GM12878 (cell line): ENCODE measurements at regions not wholly inside any gene's neighbourhood (a gene's known extent, or its start where the extent isn't known, plus 50 kb on each side); places are given as distances from the start of the nearest gene placed in this dataset.

Experiments used
- CBX3 ChIP-seq: fragments of 200-600 bp; sonication (generic); IDR thresholded peaks from 2 replicates; pipeline ENCODE4 v1.6.1; 2016; ENCODE audit warnings: low read depth, borderline replicate concordance
- CBX5 ChIP-seq: sonication (generic); IDR thresholded peaks from 2 replicates; pipeline ENCODE4 v1.6.1; 2016; ENCODE audit warnings: low read depth, moderate library complexity, mild to moderate bottlenecking, inconsistent platforms
- CREB1 ChIP-seq: IDR thresholded peaks from 2 replicates; pipeline ENCODE4 v1.6.1; 2012; ENCODE audit warnings: low read depth, mild to moderate bottlenecking, inconsistent platforms
- JUND ChIP-seq: IDR thresholded peaks from 2 replicates; pipeline ENCODE4 v1.6.1; 2012; ENCODE audit warnings: low read depth, mild to moderate bottlenecking, low read length, improper control_type of control experiment, moderate library complexity
- SMAD5 ChIP-seq: IDR thresholded peaks from 2 replicates; pipeline ENCODE4 v1.6.1; 2016; ENCODE audit warnings: antibody characterized with exemption, low read depth
- SPI1 ChIP-seq: IDR thresholded peaks from 2 replicates; pipeline ENCODE4 v1.6.1; 2011; ENCODE audit warnings: low read depth, mild to moderate bottlenecking, low read length, moderate library complexity, borderline replicate concordance; ENCODE audit not compliant: insufficient read depth
- STAT1 ChIP-seq: fragments of 450-650 bp; conservative IDR thresholded peaks from 2 replicates; pipeline ENCODE4 v1.6.1; 2014; ENCODE audit warnings: antibody characterized with exemption, mild to moderate bottlenecking
- TF ChIP-seq, protein P1 (sequence below): IDR thresholded peaks from 2 replicates; pipeline ENCODE4 v1.6.1; 2012; ENCODE audit warnings: low read depth, low read length, improper control_type of control experiment
- TF ChIP-seq, protein P2 (sequence below), 3 experiments: IDR thresholded peaks in 2 of 3; conservative IDR thresholded peaks in 1 of 3; 2 replicates each; pipeline ENCODE4 v1.5.1; 2011; ENCODE audit warnings: low read depth in 3 of 3, low read length in 3 of 3, mild to moderate bottlenecking in 3 of 3, control low read depth in 2 of 3, moderate library complexity in 2 of 3, inconsistent platforms in 1 of 3, mixed read lengths in 1 of 3; ENCODE audit not compliant: control insufficient read depth in 2 of 3, insufficient read depth in 1 of 3; ENCODE audit errors: extremely low read depth in 1 of 3

DNA sequence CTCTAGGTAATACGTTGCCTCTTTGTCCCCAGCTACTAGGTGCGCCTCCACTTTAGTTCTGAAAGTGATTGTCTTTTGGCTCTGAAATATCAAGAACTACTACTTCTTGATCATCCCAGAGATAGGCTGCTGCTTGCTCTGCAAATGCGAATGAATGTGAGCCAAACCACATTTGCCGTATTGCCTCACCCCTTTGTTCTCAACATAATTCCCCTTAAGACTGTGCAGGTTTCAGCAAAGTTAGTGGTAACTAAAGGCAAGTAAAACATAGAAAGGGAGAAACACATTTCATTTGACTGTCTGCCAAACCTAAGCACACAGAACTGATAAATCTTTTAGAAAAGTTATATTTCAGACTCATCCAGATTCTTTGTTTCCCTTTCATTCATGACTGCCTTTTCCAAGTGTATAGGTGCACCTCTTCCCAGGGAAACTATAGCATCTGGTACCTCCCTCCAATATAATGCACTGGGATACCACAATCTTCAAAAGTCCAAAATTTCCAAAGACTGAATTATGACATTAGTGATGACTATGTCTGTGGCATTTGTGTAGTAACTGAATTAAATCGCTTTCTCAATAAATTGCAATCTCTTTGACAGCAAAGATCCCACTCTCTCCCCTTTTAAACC is 720.6 kb upstream of the CBLB start:
- TF ChIP-seq STAT1: no peak
- no peak for TF ChIP-seq SPI1
- TF ChIP-seq CBX3: no peak
- no peak for TF ChIP-seq CREB1
- no peak for TF ChIP-seq CBX5
- TF ChIP-seq, protein P1, sequence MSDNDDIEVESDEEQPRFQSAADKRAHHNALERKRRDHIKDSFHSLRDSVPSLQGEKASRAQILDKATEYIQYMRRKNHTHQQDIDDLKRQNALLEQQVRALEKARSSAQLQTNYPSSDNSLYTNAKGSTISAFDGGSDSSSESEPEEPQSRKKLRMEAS: no peak
- TF ChIP-seq SMAD5: no peak
- TF ChIP-seq, protein P2, sequence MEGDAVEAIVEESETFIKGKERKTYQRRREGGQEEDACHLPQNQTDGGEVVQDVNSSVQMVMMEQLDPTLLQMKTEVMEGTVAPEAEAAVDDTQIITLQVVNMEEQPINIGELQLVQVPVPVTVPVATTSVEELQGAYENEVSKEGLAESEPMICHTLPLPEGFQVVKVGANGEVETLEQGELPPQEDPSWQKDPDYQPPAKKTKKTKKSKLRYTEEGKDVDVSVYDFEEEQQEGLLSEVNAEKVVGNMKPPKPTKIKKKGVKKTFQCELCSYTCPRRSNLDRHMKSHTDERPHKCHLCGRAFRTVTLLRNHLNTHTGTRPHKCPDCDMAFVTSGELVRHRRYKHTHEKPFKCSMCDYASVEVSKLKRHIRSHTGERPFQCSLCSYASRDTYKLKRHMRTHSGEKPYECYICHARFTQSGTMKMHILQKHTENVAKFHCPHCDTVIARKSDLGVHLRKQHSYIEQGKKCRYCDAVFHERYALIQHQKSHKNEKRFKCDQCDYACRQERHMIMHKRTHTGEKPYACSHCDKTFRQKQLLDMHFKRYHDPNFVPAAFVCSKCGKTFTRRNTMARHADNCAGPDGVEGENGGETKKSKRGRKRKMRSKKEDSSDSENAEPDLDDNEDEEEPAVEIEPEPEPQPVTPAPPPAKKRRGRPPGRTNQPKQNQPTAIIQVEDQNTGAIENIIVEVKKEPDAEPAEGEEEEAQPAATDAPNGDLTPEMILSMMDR (IDR thresholded peaks at IDR 0.05 in 2 of 3, conservative IDR thresholded peaks at IDR 0.05 in 1 of 3; ENCODE audit: control insufficient read depth in 2 of 3, extremely low read depth in 1 of 3, insufficient read depth in 1 of 3, low read depth in 3 of 3, low read length in 3 of 3): no peak
- no peak for TF ChIP-seq JUND
